NT2/D1 (cell line): ENCODE measurements at regions not wholly inside any gene's neighbourhood (a gene's known extent, or its start where the extent isn't known, plus 50 kb on each side); places are given as distances from the start of the nearest gene placed in this dataset.

Experiments
- SUZ12 ChIP-seq: IDR thresholded peaks from 2 replicates; pipeline ENCODE4 v1.6.1; 2011; ENCODE audit not compliant: insufficient read length, insufficient read depth; ENCODE audit errors: extremely low read depth
- YY1 ChIP-seq: IDR thresholded peaks from 2 replicates; pipeline ENCODE4 v1.6.1; 2011; ENCODE audit not compliant: insufficient read length, insufficient read depth
- ZNF274 ChIP-seq: IDR thresholded peaks from 2 replicates; pipeline ENCODE4 v1.6.1; 2011; ENCODE audit warnings: mild to moderate bottlenecking, low read depth, low read length

DNA sequence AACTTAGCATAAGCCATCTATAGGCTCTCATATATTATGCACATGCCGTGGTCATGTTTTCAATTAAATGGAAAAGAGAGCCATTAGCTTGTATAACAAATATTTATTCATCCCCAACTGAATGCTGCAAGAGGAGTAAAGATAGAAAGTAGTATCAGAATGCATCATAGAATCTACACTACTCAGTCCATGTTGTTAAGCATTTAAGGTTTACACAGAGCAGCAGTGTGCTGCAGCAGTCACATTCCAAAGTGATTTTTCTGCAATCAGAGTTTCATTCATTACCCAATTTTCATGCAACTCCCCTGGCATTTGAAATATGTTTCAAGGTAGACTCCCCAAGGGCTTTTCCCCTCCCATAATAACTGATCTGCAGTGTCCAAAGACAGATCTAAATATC, 82.2 kb upstream of the LMO3 start:
- TF ChIP-seq SUZ12 (no peak), YY1 (no peak), ZNF274 (no peak)
